ENCODE measurements at regions not wholly inside any gene's neighbourhood (a gene's known extent, or its start where the extent isn't known, plus 50 kb on each side); places are given as distances from the start of the nearest gene placed in this dataset.

DNA sequence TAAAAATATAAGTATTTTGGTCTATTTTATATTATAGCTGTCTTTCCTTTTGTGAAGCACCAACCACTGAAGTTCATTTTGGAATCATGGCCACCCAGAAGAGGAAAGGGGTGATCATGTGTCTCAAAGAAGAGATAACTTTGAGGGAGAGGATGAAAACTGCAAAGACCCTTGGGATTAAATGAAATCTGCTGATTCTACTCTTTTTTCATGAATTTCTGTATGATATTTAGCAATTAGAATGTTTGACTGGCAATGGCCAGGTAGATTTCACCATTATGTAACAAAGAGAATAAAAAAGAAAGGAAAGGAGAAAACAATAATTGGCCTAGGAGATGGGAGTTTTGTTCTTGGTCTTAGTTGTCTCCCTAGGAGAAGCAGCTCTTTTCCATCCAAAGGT, 350.8 kb downstream of the EMP1 start:
- Histone ChIP-seq H3K27ac (no peak overlapping the region), H3K4me1 (no peaks in the 10 kb centered on the region), H3K27me3 (no peaks in the 10 kb centered on the region), H3K9me3 (no peaks in the 10 kb centered on the region), H3K36me3 (no peaks in the 10 kb centered on the region), H3K4me3 (no peak overlapping the region)
- TF ChIP-seq CTCF (IDR thresholded peaks at IDR 0.05) (no peak), POLR2A (IDR thresholded peaks at IDR 0.05) (no peak), EP300 (IDR thresholded peaks at IDR 0.05) (no peak), POLR2AphosphoS5 (IDR thresholded peaks at IDR 0.05) (no peak)
- no peak for DNase-seq (ENCODE audit: low spot score in 2 of 2)

GRCh38 chr12:13546231-13546630, 349.7 kb downstream of the EMP1 start:
- Histone ChIP-seq H3K36me3 (no peaks in the 10 kb centered on the region), H3K9me3 (no peaks in the 10 kb centered on the region), H3K4me1 (no peaks in the 10 kb centered on the region), H3K27me3 (no peaks in the 10 kb centered on the region), H3K27ac (no peak overlapping the region), H3K4me3 (no peak overlapping the region)
- TF ChIP-seq POLR2AphosphoS5 (IDR thresholded peaks at IDR 0.05) = no peak
- TF ChIP-seq EP300 (IDR thresholded peaks at IDR 0.05) = no peak
- no peak for TF ChIP-seq POLR2A (IDR thresholded peaks at IDR 0.05)
- TF ChIP-seq CTCF (IDR thresholded peaks at IDR 0.05) = no peak
- WGBS = 73% methylated on average over 3 of the region's 3 CpGs
- no peak for DNase-seq (ENCODE audit: low spot score in 2 of 2)

DNA sequence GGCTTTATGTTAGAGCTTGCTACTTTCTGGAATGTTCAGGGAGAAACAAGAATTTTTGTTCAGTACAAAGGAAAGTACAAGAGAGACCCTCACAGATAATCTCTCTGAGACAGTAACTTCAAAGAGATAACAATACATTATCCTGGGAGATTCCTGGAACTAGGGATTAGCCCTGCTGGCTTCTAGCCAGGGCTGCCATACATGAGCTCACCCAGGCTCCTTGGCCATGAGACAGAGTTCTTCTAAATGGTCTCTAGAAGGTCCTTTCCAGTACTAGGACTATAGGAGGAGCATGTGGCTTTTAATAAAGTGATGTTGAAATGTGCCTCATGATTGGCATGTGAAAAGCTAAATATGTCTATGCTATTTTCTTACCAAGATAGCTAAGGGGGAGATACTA, 342.5 kb downstream of the EMP1 start:
- H3K36me3 ChIP-seq = no peaks in the 10 kb centered on the region
- H3K4me3 ChIP-seq = no peak overlapping the region
- no peaks in the 10 kb centered on the region for H3K9me3 ChIP-seq
- no peak for DNase-seq (ENCODE audit: low spot score in 2 of 2)
- peaks cover 3% of the 10 kb centered on the region for H3K27me3 ChIP-seq
- no peak overlapping the region for H3K27ac ChIP-seq
- TF ChIP-seq EP300 (IDR thresholded peaks at IDR 0.05) = no peak
- no peak for TF ChIP-seq POLR2A (IDR thresholded peaks at IDR 0.05)
- TF ChIP-seq CTCF (IDR thresholded peaks at IDR 0.05) = no peak
- TF ChIP-seq POLR2AphosphoS5 (IDR thresholded peaks at IDR 0.05) = no peak
- no peaks in the 10 kb centered on the region for H3K4me1 ChIP-seq

DNA sequence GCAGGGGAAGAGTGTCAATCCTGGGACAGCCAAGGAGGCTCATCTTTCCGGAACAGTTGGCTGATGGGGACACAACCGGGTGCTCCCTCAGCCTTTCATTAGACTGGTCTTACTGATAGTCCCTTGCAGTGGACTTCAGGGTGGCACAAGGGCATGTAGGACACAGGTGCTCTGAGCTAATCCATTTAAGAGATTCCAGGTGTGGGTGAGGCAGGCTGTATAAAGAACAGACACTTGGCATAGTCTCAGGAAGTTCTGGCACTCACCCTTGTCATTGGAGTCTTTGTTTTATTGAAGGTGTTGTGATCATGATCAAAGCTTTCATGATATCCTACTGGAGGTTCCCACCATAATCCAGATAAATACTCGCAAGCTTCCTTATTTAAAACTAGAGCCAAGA, 341.6 kb downstream of the EMP1 start:
- Histone ChIP-seq H3K27ac (no peak overlapping the region), H3K27me3 (peaks cover 3% of the 10 kb centered on the region), H3K36me3 (no peaks in the 10 kb centered on the region), H3K4me1 (no peaks in the 10 kb centered on the region), H3K9me3 (no peaks in the 10 kb centered on the region), H3K4me3 (no peak overlapping the region)
- DNase-seq (ENCODE audit: low spot score in 2 of 2) = no peak
- WGBS = 92% methylated on average over 3 of the region's 3 CpGs
- TF ChIP-seq POLR2AphosphoS5 (IDR thresholded peaks at IDR 0.05) = no peak
- no peak for TF ChIP-seq CTCF (IDR thresholded peaks at IDR 0.05)
- TF ChIP-seq EP300 (IDR thresholded peaks at IDR 0.05) = no peak
- TF ChIP-seq POLR2A (IDR thresholded peaks at IDR 0.05) = no peak

DNA sequence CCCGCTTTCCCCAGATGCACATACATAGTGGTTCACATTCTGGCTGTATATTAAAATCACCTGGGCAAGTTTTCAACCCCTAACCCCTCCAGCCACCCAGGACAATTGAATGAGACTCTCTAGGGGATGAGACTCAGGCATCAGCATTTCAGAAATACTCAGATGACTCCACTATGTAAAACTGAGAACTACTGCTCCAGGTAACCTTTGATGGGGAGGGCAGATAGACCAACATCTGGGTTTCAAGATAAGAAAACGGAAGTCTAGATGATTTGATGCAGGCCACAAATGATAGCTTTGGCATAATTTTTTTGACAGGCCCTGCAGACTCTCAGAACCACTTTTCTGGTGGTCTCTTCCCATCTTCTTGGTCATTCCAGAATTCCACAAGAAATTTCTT, 341.1 kb downstream of the EMP1 start:
- Histone ChIP-seq H3K4me3 (no peak overlapping the region), H3K27me3 (peaks cover 3% of the 10 kb centered on the region), H3K27ac (no peak overlapping the region), H3K4me1 (no peaks in the 10 kb centered on the region), H3K9me3 (no peaks in the 10 kb centered on the region), H3K36me3 (no peaks in the 10 kb centered on the region)
- no peak for TF ChIP-seq EP300 (IDR thresholded peaks at IDR 0.05)
- no peak for TF ChIP-seq CTCF (IDR thresholded peaks at IDR 0.05)
- TF ChIP-seq POLR2A (IDR thresholded peaks at IDR 0.05) = no peak
- no peak for TF ChIP-seq POLR2AphosphoS5 (IDR thresholded peaks at IDR 0.05)
- WGBS = 74% methylated on average over 2 of the region's 2 CpGs
- DNase-seq (ENCODE audit: low spot score in 2 of 2) = no peak
